HG02981 (cell line): ENCODE measurements at regions not wholly inside any gene's neighbourhood (a gene's known extent, or its start where the extent isn't known, plus 50 kb on each side); places are given as distances from the start of the nearest gene placed in this dataset.
A peak's percentile ranks its signal among the peaks of the same experiment; 100 is the strongest.
"Not testable (repeated sequence)": the region's sequence is repeated elsewhere in the genome, so short reads cannot be mapped to it uniquely, and the experiment has no call there.

Experiments
- ATAC-seq: cut with Tn5 transposase; IDR thresholded peaks from one replicate; pipeline ENCODE4 v1.9.1; 2021; ENCODE audit warnings: mild to moderate bottlenecking, moderate library complexity; ENCODE audit not compliant: unreplicated experiment

DNA sequence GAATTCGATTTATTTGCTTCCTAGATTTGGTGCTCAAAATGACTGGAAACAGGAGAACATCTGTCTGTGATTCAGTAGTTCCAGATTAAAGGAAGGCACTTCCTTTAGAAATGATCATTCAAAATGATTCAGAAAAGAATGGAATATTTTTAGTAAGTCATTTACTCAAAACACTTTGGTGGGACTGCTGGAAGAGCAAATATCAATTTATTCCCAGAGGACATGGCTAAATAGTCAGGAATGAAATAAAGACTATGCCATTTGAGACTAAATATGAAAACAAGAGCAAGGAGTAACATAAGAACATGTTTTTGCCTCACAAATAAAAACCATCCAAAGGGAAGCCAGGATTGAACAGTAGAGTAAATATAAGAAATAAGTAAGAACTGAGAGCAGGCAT lies 138.6 kb upstream of the RASA1 start:
- no peak for ATAC-seq

DNA sequence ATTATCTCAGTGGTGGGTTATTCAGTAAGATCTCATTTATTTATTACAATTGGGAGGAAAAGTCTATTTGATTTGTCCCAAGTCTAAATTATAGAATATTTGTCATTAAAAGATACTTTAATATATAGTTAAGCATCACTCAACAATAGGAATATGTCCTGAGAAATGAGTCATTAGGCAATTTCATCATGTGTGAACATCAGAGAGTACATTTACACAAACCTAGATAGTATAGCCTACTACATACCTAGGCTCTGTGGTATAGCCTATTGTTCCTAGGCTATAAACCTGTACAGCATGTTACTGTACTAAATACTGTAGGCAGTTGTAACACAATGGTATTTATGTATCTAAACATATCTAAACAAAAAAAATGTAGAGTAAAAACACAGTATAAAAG lies 135.0 kb upstream of the RASA1 start:
- ATAC-seq: no peak

DNA sequence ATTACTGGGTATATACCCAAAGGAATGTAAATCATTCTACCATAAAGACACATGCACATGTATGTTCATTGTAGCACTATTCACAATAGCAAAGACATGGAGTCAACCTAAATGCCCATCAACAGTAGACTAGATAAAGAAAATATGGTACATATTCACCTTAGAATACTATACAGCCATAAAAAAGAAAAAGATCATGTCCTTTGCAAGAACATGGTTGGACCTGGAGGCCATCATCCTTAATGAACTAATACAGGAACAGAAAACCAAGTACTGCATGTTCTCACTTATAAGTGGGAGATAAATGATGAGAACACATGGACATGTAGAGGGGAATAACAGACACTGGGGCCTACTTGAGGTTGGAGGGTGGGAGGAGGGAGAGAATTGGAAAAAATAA lies 133.2 kb upstream of the RASA1 start:
- ATAC-seq: not testable (repeated sequence)

DNA sequence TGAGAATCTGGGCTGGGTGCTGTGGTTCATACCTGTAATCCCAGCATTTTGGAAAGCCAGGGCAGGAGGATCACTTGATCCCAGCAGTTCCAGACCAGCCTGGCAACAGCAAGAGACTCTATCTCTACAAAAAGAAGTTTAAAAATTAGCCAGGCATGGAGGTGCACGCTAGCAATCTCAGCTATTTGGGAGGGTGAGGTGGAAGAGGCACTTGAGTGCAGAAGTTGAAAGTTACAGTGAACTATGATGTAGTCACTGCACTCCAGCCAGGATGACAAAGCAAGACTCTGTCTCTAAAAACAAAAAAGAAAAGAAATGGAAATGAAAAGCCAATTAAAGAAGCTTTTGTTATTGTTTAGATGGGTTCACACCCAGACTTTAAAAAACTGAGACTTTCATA lies 131.6 kb upstream of the RASA1 start:
- ATAC-seq: no peak

DNA sequence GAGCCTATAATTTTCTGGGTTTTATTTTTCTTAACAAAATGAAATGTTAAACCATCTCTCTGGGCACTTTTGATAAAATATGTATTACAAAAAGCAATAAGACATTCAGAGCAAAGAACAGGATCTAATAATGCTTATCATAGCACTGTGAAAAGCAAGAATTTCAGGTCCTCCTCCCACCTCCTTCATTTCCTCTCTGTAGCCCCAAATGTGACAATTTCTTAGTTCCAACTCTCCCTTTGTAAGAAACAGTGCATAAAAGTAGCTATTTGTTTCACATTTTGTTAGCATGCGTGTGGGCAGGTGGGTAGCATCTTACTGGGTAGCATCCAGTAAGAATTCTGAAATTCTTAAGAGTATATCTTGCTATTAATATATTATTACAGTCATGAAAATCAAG lies 130.9 kb upstream of the RASA1 start:
- no peak for ATAC-seq

DNA sequence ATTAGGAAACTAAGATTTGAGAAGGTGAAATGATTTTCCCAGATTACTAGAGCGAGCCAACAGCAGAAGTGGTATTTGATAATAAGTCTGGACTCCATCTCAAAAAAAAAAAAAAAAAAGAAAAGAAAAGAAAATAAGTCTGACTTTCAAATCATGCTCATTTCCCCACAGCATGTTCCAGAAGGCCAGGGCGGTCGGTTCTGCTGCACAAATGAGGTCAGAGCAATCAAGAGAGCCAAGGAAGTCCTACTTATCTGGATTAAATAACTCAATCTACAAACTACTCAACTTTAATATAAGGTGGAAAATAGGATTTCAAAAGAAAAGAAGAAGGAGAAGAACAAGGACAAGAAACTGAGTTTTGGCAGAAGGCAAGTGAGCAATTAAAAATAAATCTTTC lies 130.4 kb upstream of the RASA1 start:
- no peak for ATAC-seq

DNA sequence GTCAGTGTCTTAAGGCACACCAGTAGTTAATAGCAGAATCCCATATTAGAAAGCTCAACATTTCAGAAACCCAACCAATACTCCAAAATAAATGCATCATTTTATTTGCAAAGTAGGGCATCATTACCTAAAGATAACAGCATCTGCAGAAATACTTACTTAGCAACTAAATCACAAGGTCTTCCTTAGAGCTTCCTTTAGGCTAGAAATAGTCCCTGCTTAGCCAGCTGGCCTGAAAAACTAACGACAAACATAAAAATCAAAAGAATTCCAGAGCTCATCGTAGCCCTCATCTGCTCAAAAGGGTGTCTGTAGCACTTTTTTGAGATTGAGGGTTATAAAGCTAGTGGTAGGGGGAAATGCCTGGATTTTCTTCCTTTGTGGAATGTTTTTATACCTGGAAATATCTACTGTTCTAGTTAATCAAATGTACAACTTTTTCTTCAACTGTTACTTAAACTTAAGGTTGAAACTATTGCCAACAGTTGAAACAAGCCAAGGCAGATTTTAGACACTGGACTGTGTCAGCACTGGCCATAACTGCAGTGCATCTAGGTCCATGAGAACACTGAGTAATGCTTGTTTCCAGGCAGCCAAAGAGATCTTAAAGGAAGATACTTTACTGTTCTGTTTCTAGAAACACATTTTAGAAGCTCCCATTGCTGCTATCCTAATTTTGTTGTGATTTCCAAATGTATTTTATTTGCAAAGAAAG lies 129.4 kb upstream of the RASA1 start:
- ATAC-seq: no peak

DNA sequence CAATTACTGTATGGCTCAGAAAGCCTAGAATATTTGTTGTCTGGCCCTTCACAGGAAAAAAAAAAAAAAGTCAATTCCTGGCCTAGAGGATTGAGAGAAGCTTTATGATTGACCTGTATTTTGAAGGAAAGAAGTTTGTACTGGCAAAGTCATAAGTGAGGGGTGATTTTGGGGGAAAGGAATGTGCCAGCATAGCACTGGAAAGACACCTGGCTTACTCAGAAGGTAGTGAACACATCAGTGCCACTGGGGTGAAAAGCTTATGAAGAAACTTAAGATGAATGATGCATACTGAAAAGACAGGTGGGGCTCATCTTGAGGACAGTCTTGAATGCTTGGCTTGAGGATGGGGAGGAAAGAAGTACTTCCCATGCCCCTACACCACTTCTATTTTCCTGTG lies 127.9 kb upstream of the RASA1 start:
- no peak for ATAC-seq

DNA sequence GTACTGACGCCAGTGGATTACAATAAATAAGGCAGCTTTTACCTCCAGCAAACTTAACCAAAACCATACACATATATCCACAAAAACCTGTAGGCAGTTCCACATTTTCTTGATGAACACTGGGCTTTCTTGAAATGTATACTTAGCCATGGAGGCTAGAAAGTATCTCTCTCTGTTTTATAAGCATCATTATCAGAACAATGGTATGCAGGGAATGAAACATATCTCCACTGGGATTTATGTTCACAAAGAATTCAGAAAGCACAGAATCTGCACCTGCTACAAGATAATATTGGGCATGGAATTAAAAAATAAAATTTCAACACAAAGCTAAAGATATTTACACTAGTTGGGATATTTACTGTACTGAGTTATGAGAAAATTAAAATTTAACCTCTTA lies 126.1 kb upstream of the RASA1 start:
- ATAC-seq: no peak

DNA sequence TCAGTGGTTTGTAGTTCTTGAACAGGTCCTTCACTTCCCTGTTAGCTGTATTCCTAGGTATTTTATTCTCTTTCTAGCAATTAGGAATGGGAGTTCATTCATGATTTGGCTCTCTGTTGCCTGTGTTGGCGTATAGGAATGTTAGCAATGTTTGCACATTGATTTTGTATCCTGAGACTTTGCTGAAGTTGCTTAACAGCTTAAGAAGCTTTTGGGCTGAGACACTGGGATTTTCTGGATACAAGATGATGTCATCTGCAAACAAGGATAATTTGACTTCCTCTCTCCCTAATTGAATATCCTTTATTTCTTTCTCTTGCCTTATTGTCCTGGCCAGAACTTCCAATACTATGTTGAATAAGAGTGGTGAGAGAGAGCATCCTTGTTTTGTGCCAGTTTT lies 121.8 kb upstream of the RASA1 start:
- ATAC-seq: not testable (repeated sequence)

DNA sequence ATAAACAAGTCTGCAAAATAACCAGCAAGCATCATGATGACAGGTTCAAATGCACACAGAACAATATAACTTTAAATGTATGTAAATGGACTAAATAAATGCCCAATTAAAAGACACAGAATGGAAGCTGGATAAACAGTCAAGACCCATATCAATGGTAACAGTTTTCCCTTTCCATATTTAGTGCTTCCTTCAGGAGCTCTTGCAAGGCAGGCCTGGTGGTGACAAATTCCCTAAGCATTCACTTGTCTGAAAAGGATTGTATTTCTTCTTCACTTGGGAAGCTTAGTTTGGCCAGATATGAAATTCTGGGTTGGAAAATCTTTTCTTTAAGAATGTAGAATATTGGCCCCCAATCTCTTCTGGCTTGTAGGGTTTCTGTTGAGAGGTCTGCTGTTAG lies 120.2 kb upstream of the RASA1 start:
- ATAC-seq: no peak

DNA sequence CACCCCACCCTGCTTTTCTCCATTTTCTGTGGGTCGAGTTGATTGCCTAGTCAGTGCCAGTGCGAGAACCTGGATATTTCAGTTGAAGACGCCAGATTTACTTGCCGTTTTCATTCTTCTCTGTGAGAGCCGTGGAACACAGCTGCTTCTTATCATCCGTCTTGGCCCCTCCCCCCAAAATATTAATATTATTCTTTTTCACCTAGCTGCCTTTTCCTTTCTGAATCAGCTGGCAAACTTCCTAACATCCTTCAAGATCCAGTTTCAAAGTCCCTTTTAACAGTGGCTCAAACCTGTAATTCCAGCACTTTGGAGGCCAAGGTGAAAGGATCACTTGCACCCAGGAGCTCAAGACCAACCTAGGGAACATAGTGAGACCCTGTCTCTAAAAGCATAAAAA lies 117.1 kb upstream of the RASA1 start:
- ATAC-seq: no peak

DNA sequence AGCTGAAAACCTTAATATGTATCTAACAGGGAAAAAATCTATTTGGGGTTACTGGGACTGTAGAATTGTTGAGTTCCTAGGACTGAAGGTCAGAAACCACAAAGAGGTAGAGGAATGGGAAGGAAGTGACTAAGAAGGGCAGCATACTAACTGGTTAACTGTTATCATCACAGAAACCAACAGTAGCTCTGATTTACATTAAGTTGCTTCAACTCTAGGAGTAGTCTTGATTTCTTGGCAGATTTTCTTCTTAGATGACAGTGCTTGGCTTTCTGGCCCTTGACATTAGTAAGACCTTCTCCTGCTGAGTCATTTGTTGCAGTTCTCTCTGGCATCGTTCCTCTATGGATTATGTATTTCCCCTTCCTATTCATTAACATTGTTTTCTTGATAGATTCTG lies 116.1 kb upstream of the RASA1 start:
- ATAC-seq: peak; percentile 76

DNA sequence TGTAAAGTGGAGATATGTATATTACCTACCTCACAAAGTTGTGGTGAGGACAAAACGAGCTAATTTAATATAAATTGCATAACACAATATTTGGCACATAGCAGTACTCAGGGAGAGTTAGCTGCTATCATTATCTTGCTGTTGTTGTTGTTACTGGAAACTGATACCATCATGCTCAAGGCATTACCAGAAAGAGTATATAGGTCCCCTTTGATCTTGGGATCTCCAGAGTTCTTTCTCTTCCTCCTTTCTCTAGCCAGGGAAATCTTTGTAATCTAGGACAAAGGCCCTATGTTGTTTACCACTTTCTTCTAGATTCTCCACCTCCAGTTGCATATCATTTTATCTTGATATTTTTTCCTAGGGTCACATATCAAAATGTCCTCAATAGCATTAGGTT lies 114.8 kb upstream of the RASA1 start:
- ATAC-seq: no peak

DNA sequence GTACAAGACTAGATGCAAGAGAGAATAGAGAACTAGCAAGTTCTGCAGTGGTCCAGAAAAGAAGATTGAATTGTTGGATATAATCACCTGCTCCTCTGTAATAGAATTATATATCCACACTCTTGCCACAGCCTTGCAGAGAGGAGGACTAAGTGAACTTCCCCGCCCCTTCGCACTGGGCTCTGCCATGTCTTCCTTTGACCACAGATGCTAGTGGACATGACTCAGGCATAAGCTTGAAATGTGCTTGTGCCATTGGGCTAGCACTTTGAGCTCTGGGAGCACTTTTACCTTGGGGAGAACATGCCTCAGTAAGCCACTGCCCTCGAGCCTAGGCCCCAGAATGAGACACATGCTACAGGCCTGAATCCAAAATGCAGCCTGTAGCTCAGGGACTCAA lies 113.5 kb upstream of the RASA1 start:
- no peak for ATAC-seq

DNA sequence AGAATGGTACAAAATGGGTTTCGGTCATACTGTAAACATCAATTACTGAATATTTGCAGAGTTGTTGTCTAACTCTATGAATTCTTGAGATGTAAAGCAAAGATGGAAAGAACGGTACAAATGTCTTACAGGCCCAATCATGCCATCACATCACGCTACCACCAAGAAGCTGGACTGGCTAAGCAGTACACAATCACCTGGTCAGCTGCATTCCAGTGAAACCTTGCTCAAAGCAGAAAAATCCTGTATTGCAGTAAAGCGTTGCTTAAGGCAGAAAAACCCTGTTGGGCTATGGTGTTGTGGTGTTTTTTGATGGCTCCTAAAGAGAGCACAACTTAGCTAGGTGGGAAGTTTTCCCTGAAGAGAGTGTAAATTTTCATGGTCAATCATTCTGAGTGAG lies 112.6 kb upstream of the RASA1 start:
- ATAC-seq: no peak

DNA sequence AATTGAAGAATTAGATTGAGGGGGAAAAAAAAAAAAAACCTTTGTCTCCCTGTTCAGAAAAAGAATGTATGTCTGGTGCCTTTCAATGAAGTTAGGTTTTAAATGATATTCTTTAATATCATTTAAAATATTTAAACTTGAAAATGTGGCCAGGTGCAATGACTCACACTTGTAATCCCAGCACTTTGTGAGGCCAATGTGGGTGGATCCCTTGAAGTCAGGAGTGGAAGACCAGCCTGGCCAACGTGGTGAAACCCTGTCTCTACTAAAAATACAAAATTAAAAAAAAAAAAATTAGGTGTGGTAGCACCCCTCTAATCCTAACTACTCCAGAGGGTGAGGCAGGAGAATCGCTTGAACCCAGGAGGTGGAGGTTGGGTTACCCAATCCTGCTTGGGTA lies 111.1 kb upstream of the RASA1 start:
- ATAC-seq: no peak

DNA sequence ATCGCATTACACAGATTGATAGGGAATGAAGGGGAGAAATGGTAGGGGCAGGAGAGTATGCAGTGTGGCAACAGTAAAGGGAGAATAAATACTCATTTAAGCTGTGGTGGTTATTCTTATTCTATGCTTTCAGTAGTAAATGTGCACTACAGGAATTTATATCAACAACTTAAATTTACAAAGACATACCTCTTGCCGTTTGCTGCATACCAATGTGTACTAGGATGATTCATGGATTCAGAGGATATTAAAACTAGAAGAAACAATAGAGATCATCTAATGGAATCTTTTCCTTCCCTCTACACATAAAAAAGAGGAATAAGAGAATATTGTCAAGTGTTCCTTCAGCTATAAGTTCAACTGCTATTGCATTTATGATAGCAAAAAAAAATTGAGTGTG lies 103.3 kb upstream of the RASA1 start:
- ATAC-seq: no peak

DNA sequence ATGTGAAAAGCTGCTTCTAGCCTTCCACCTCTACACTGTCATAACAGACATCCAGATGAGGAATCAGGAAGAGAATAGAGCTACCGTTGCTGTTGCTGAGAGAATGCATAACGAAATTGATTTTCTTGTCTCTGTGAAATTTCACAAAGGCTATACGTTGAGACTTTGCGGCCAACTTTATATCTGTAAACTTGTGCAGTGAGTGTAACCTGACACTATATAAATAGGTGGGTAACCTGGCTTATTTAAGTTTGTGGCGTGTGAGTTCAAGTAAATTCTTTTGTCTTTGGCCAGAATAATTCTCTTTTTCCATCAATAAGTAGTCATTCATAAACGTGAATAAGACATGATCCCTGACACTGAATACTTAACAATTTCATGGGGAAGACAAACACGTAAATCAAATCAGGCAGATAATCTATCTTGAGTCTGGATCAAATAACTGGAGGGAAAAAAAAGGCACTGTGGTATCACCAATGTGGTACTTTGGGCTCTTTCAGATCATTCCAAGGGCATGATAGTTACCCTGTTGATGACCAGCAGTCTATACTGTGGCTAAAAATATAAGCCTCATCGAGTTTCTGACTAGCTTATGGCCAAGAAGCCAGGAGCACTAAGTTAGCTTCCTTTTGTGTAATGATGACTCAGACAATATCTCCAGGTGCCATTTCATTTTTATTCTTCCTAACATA lies 98.2 kb upstream of the RASA1 start:
- no peak for ATAC-seq

DNA sequence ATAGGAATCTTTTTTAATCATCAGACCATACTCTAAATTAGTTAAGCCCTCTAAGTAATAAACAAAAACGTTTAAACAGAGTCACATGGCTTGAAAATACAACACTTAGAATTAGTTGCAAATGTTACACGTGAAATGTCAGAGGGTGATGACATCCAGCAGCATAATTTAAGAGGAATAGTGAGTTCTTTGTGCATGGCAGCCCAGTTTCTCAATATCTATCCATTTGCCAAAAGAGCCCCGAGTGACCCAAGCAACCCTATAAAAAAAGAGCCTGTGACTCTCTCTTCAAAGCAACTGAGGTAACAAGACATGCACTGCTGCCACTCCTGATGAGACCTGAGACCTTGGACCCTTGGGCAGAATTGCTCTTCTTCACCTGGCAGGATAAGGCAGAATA lies 96.9 kb upstream of the RASA1 start:
- ATAC-seq: no peak

DNA sequence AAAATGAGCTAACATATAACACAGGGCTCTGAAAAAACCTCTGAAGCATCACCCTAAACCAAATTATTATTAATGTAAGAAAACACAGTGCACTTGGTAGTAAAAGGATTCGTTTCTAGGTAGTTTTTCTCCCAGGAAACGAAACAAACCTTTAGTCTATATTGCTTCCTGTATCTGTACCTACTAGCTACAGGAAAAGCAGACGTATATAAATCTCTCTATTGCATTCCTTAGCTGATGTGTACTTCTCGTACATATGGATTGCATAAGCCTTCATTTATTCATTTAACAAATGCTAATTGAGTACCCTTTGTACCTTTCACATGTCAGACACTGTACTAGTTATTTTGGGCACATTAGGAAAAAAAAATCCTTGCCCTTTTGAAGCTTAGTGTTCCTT lies 85.0 kb upstream of the RASA1 start:
- no peak for ATAC-seq

DNA sequence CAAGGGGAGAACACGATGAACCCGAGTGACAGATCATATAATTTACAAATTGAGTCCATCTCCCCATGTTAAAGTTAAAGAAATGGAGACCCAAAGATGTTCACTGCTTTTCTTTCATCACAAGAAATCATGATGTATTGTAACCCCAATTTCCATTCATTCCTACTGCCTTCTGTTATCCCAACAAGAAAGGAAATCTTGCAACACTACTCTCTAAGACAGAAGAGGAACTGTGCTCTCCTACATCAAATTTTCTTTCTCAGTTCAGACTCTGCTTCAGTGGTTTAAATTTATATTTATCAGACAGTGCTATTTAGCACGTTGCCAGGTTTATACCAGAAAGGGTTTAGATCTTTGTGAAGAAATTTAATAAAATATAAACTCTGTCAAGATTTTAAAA lies 83.8 kb upstream of the RASA1 start:
- no peak for ATAC-seq

DNA sequence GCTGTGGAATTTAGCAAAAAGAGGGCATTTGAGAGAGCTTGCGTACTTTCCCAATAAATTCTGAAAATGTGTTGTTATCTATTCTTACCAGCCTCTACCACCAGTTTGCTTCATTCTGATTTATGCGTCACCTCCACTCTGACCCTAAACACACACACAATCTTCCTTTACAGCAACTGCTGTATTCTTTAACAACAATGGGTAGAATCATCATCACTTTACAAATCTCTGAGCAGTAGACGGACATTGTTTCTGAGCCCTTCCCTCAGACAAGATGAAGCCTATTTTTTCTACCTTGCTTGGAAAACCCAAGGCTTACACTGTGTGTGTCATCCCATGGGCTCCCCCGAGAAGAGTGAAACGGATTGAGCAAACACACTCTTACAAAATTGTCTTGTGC lies 83.1 kb upstream of the RASA1 start:
- ATAC-seq: no peak
